K562 (cell line): ENCODE measurements at regions not wholly inside any gene's neighbourhood (a gene's known extent, or its start where the extent isn't known, plus 50 kb on each side); places are given as distances from the start of the nearest gene placed in this dataset.

Source experiments
- KLF13 ChIP-seq: fragments of 450-650 bp; IDR thresholded peaks from 2 replicates; pipeline ENCODE4 v1.6.1; 2016; ENCODE audit warnings: missing genetic modification characterization, low read depth, mild to moderate bottlenecking, missing compliant biosample characterization, moderate library complexity, borderline replicate concordance
- RBM39 ChIP-seq: fragments of 200-400 bp; formaldehyde crosslinking; optimal IDR thresholded peaks from 2 replicates; pipeline ENCODE3; 2018; ENCODE audit warnings: low read depth, low read length
- ZFP36 ChIP-seq: fragments of 150-350 bp; IDR thresholded peaks from 2 replicates; pipeline ENCODE4 v1.6.1; 2018; ENCODE audit warnings: low read length, low read depth; ENCODE audit not compliant: partially characterized antibody

- no peak for TF ChIP-seq RBM39
- TF ChIP-seq ZFP36 = no peak
- no peak for TF ChIP-seq KLF13 (tag)
Observed at GRCh38 chr1:229991724-229992333, 75.2 kb upstream of the GALNT2 start.
